ENCODE measurements at regions not wholly inside any gene's neighbourhood (a gene's known extent, or its start where the extent isn't known, plus 50 kb on each side); places are given as distances from the start of the nearest gene placed in this dataset.

DNA sequence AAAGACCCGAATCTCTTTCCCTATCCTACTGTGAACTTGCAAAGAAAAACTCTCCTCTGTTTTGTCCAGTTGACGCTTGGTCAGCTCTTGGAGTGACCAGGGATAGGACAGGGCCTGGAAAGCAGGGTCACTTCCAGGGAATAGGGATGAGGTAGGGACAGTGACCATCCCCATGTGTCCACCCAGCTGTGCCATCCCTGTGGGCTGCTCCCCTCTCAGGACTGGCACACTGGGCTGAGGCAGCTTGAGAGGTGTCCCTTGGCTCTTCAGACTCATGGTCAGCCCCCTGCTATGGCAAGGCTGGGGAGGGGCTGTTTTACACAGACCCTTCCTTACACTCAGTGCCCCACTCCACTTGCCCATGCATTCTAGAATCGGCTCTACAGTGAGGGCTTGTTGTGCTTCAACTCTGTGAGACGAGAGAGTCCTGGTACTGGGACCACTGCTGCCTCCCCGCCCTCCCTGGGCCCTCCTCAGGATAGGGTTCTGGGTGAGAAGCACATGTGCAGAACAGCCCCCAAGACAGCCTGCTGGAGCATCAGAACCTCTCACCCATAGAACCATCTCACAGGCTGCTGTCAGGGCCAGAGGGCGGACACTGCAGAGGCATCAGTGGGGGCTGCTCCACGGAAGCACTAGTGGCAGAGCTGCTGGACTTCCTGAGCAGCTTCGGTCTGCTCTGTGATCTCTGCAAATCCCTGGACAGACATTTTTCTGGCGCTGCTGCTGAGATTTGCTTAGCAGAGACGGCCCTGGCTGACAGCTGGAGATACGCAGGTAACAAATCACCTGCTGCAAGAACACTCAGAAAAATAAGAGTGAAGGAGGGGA lies 202.8 kb upstream of the CXCL12 start:
- H3K4me3 ChIP-seq = no peak overlapping the region
- peaks cover 4% of the 10 kb centered on the region for H3K27me3 ChIP-seq
- H3K4me1 ChIP-seq = no peaks in the 10 kb centered on the region
- 76% methylated on average over 11 of the region's 11 CpGs for WGBS
- H3K9me3 ChIP-seq = no peaks in the 10 kb centered on the region
- no peaks in the 10 kb centered on the region for H3K36me3 ChIP-seq
- no peak overlapping the region for H3K27ac ChIP-seq
- DNase-seq (ENCODE audit: low spot score in 2 of 2) = no peak
- TF ChIP-seq EP300 (IDR thresholded peaks at IDR 0.05) = no peak
- TF ChIP-seq POLR2A (IDR thresholded peaks at IDR 0.05) = no peak
- TF ChIP-seq POLR2AphosphoS5 (IDR thresholded peaks at IDR 0.05) = no peak
- TF ChIP-seq, protein P1, sequence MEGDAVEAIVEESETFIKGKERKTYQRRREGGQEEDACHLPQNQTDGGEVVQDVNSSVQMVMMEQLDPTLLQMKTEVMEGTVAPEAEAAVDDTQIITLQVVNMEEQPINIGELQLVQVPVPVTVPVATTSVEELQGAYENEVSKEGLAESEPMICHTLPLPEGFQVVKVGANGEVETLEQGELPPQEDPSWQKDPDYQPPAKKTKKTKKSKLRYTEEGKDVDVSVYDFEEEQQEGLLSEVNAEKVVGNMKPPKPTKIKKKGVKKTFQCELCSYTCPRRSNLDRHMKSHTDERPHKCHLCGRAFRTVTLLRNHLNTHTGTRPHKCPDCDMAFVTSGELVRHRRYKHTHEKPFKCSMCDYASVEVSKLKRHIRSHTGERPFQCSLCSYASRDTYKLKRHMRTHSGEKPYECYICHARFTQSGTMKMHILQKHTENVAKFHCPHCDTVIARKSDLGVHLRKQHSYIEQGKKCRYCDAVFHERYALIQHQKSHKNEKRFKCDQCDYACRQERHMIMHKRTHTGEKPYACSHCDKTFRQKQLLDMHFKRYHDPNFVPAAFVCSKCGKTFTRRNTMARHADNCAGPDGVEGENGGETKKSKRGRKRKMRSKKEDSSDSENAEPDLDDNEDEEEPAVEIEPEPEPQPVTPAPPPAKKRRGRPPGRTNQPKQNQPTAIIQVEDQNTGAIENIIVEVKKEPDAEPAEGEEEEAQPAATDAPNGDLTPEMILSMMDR (IDR thresholded peaks at IDR 0.05) = no peak

DNA sequence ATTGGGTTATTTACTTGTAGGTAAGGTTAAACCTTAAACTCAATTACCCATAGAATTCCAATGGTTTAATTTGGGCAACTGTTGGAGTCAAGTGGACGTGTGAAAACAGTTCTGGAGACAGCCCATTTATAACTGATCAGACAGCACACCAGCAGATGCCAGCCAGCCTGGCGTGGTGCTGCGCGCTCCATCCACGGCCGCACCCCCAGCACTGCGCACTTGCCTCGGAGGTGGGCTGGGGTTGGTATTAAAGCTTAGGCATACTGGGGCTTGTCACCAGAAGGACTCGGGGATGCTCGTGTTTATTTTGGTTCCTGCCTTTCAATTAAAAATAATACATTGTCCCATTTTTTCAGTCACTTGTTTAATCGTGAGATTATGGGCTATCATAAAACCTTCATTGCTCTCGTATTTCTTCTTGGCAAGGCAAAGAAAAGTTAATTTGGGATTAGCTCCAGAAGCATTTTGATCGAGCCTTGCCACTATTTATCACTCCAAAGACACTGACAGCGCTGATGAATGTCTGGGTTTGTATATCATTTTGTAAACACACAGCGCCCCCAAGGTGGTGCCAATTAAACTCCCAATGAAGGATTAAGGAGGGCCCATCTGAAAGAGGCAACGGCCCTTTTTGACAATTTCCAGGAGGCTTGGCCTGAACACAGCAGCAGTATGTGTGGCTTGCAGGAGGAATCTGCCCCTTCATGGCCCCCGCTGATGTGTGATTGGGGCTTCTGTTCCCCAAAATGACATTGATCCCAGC lies 204.5 kb upstream of the CXCL12 start:
- Histone ChIP-seq H3K27me3 (peaks cover 4% of the 10 kb centered on the region), H3K4me1 (no peaks in the 10 kb centered on the region), H3K9me3 (no peaks in the 10 kb centered on the region), H3K36me3 (no peaks in the 10 kb centered on the region), H3K4me3 (no peak overlapping the region), H3K27ac (no peak overlapping the region)
- DNase-seq (ENCODE audit: low spot score in 2 of 2) = no peak
- TF ChIP-seq, protein P1 (IDR thresholded peaks at IDR 0.05) = no peak
- TF ChIP-seq EP300 (IDR thresholded peaks at IDR 0.05) (no peak), POLR2AphosphoS5 (IDR thresholded peaks at IDR 0.05) (no peak), POLR2A (IDR thresholded peaks at IDR 0.05) (no peak)
- WGBS = 74% methylated on average over 17 of the region's 17 CpGs

DNA sequence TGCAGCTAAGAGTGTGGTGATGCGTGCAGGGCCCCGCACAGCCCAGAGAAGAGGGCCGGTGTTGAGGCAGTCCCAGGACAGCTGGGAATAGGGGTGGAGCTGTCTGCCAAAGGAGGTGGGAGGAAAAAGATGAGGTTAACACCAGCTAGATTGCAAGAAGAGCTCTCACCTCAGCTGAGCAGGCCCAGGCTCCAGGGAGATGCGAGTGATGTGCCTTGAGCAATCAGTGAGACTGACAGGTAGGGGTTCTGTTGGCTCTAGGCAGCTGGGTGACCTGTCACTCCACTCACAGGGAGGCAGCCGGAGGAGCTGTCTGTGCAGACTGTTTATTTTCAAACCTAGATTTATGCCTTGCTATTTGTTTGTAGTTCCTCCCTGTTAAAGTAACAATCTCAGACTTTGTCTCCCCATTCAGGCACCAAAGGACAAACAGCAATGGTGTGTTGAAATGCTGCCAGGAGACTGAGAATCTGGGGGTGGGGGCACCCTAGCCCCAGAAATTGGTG lies 205.1 kb upstream of the CXCL12 start:
- H3K27ac ChIP-seq = no peak overlapping the region
- no peaks in the 10 kb centered on the region for H3K36me3 ChIP-seq
- WGBS = 68% methylated on average over 5 of the region's 5 CpGs
- H3K9me3 ChIP-seq = no peaks in the 10 kb centered on the region
- no peak overlapping the region for H3K4me3 ChIP-seq
- no peak for TF ChIP-seq POLR2AphosphoS5 (IDR thresholded peaks at IDR 0.05)
- TF ChIP-seq POLR2A (IDR thresholded peaks at IDR 0.05) = no peak
- TF ChIP-seq, protein P1 (IDR thresholded peaks at IDR 0.05) = no peak
- no peak for TF ChIP-seq EP300 (IDR thresholded peaks at IDR 0.05)
- peaks cover 4% of the 10 kb centered on the region for H3K27me3 ChIP-seq
- H3K4me1 ChIP-seq = no peaks in the 10 kb centered on the region
- no peak for DNase-seq (ENCODE audit: low spot score in 2 of 2)

DNA sequence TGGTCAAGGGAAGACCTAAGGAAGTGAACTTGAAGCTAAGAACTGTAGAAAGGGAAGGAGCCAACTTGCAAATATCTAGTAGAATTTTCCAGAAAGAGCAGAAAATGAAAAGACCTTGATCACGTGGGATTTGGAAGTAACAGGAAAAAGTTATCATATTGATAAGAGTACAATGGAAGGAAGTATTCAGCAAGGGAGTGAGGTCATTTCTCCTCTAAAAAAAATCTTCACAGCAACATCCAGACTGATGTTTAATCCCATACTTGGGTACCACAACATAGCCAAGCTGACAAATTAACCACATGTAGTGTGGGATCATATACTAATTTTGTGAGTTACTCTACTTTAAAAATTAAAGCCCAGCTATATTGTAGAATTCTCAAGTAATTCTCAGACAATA lies 207.0 kb upstream of the CXCL12 start:
- DNase-seq (ENCODE audit: low spot score in 2 of 2) = no peak
- H3K9me3 ChIP-seq = no peaks in the 10 kb centered on the region
- TF ChIP-seq EP300 (IDR thresholded peaks at IDR 0.05) (no peak), POLR2A (IDR thresholded peaks at IDR 0.05) (no peak), POLR2AphosphoS5 (IDR thresholded peaks at IDR 0.05) (no peak)
- TF ChIP-seq, protein P1 (IDR thresholded peaks at IDR 0.05) = no peak
- H3K4me1 ChIP-seq = no peaks in the 10 kb centered on the region
- no peak overlapping the region for H3K27ac ChIP-seq
- peaks cover 4% of the 10 kb centered on the region for H3K27me3 ChIP-seq
- 67% methylated on average over 1 of the region's 1 CpG for WGBS
- H3K36me3 ChIP-seq = no peaks in the 10 kb centered on the region
- H3K4me3 ChIP-seq = no peak overlapping the region

DNA sequence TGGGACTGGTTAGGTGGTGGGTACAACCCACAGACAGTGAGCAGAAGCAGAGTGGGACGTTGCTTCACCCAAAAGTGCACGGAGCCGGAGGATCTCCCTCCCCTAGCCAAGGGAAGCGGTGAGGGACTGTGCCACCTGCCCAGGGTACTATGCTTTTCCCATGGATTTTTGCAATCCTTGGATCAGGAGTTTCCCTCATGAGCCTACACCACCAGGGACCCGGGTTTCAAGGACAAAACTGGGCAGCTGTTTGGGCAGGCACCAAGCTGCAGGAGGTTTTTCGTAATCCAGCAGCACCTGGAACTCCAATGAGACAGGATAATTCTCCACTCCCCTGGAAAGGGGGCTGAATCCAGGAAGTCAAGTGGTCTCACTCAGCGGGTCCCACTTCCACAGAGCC lies 209.1 kb upstream of the CXCL12 start:
- Histone ChIP-seq H3K4me1 (no peaks in the 10 kb centered on the region), H3K27me3 (no peaks in the 10 kb centered on the region), H3K36me3 (no peaks in the 10 kb centered on the region), H3K27ac (no peak overlapping the region), H3K4me3 (no peak overlapping the region), H3K9me3 (no peaks in the 10 kb centered on the region)
- WGBS = 81% methylated on average over 5 of the region's 7 CpGs
- no peak for TF ChIP-seq POLR2AphosphoS5 (IDR thresholded peaks at IDR 0.05)
- no peak for TF ChIP-seq EP300 (IDR thresholded peaks at IDR 0.05)
- TF ChIP-seq, protein P1 (IDR thresholded peaks at IDR 0.05) = no peak
- no peak for DNase-seq (ENCODE audit: low spot score in 2 of 2)
